ENCODE measurements at regions not wholly inside any gene's neighbourhood (a gene's known extent, or its start where the extent isn't known, plus 50 kb on each side); places are given as distances from the start of the nearest gene placed in this dataset.

DNA sequence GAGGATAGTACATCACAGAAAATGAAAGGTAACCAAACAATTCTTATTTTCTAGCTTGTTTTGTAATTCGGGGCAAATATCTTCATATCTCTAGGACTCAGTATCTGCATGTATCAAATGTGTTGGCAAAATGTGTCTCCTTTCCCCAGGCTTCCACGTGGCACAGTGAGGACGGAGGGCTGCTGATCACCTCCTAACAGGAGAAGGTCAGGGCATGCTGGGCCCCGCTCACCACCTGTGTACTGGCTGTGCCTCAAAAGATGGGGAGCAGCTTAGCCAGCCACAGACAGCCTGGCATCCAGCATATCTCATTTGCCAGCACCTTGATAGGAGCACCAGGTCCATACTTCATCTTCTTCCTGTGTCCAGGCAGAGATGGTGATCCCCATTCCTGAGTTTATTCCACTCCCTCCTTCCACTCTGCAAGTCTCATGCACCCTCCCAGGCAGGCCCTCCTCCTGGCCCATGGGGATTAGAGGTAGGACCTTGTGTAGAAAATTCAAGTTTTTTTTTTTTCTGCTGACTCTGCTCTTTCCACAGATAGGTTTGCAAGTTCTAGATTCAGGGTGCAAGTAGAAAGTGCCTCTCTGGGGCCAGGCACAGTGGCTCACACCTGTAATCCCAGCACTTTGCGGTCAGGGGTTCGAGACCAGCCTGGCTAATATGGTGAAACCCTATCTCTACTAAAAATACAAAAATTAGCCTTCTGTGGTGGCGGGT is 1639.0 kb upstream of the SLC10A2 start:
- TF ChIP-seq ZNF274 (IDR thresholded peaks at IDR 0.05; ENCODE audit: low read depth, low read length): no peak
- H3K4me3 ChIP-seq (ENCODE audit: low read length): no peak overlapping the region

DNA sequence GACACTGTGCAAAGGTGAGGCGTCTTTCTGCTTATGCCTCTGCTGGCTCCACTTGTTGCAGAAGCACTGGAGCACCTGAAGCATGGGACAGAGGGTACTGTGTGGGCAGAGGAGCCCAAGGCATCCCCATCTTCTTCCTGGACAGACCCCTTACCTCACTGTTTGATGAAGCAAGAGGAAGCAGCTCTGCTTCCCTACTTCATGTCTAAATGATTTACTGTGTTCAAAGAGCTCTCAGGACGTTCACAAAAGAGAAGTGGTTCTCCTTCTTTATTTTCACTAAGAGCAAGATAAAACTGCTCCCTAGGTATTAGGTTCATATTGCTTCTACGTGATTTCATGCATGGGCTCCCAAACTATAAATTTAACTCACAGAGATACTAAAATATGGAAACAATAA is 1635.4 kb upstream of the SLC10A2 start:
- H3K4me3 ChIP-seq (ENCODE audit: low read length): no peak overlapping the region
- TF ChIP-seq ZNF274 (IDR thresholded peaks at IDR 0.05; ENCODE audit: low read depth, low read length): no peak

DNA sequence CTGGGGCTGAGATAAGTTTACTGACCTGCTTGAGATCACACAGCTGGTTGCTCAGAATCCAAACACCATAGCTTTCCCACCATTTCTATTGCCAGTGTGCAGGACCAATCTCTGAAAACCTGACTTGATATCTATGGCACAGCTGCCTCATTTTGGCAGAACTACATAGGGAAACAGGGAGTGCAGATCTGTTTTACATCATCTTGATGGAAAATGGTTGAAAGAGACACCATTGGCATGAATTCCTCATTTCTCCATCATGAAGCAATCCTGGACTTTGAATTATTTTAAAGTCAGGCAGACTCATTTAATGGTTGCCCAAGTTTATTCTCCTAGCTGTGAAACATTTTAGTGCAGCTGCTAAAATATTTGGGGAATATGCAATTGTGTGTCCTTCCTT is 1628.2 kb upstream of the SLC10A2 start:
- H3K4me3 ChIP-seq (ENCODE audit: low read length): no peak overlapping the region

DNA sequence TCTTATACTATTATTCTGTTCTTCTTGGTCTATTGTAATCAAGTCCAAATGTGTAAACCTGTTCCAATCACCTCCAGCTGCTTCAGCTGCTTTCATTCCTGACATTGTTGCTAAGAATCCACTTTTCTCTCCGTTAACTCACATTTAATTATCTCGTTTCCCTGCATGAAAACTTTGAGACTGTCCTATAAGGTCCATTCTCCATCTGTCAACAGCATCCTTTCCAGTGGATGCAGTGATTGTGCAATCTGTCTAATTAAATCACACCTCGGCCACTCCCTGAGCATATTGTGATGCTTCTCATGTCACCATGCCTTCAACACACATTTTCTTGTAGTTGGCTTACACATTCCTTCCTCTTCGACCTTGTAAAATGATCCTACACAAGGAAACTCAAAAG is 1626.9 kb upstream of the SLC10A2 start:
- no peak overlapping the region for H3K4me3 ChIP-seq (ENCODE audit: low read length)
- no peak for TF ChIP-seq ZNF274 (IDR thresholded peaks at IDR 0.05; ENCODE audit: low read depth, low read length)

More for the DNA sequence above, 1628.2 kb upstream of the SLC10A2 start:
- no peak for TF ChIP-seq ZNF274 (IDR thresholded peaks at IDR 0.05; ENCODE audit: low read depth, low read length)

DNA sequence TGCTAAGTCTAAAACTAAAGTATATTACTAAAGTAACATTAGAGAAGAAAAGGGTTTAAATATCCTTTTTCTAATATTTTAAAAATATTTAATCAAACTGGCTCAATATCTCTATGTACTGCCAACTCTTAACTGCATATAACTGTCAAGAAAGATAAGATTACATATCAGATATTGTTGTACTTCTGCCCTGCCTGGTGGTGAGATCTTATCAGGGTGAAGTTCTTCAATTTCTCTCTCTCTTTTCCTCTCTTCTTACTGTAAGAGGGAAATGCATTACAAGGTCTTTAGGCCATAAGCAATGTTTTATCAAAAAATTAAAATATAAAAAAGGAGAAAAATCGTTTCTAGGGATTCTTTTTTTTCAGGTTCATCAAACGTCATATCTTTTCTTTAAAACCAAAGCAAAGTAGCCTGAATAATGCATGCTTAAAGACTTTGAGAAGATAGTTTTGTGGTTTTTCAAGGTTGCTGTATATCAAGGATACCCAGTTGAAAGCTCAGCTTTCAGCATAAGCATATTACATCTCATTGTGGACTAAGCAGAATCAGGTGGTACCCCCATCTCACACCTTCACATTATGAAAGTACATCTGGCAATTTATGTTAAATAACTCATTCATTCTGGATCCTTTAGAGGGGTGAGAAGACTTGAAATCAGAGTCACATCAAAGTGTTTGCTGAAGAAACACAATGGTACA is 1625.7 kb upstream of the SLC10A2 start:
- H3K4me3 ChIP-seq (ENCODE audit: low read length): no peak overlapping the region
- TF ChIP-seq ZNF274 (IDR thresholded peaks at IDR 0.05; ENCODE audit: low read depth, low read length): no peak

DNA sequence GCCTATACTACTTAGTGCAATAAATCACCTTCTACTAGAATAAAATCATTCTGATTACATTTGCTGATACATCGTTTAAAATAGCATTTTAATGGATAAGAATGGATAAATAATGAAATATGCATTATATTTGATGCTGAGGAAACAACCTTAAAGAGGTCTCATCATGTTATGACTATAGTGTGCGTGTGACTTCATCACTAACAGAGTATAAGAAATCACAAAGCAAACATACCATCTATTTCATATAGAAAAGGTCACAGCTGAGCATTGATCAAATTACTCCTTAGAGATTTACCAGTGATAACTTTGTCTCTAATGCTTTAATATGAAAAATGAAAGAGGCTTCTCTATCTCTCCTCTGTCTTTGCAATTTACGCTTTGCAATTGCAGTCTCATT is 1620.3 kb upstream of the SLC10A2 start:
- H3K4me3 ChIP-seq (ENCODE audit: low read length): no peak overlapping the region
- no peak for TF ChIP-seq ZNF274 (IDR thresholded peaks at IDR 0.05; ENCODE audit: low read depth, low read length)

DNA sequence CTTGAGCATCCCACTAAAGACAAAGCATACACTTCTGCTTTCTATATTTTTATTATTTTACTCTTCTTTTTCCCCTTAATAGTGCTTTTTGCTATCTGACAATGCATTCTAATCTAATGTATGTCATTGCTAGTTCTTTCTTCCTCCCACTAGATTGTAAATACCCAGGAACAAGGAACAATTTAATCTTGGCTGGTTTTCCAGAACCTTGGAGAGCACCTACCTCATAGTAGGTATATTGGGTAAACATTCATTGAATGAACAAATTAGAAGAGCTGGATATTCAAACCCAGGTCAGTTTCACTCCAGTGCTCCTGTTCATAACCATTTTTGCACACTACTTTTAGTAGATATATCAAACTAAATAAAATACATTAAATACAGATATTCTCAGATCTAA is 1617.6 kb upstream of the SLC10A2 start:
- TF ChIP-seq ZNF274 (IDR thresholded peaks at IDR 0.05; ENCODE audit: low read depth, low read length): no peak
- no peak overlapping the region for H3K4me3 ChIP-seq (ENCODE audit: low read length)

DNA sequence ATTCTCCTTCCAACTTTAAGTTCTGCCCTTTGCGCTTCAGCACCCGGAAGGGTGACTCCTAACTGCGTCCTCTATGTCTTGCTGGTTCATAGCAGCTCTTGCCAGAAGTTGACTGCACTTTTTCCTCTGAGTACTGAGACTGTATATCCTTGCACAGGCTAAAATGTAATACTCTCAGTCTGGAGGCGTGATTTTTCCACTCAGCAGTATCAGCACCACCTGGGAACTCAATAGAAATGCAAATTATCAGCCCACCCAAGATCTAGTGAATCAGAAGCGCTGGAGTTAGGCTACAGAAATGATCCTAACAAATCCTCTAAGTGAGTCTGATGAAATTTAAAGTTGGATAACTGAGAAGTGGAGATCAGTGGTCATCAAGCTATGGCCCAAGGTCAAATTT is 1611.9 kb upstream of the SLC10A2 start:
- no peak for TF ChIP-seq ZNF274 (IDR thresholded peaks at IDR 0.05; ENCODE audit: low read depth, low read length)
- H3K4me3 ChIP-seq (ENCODE audit: low read length): no peak overlapping the region

DNA sequence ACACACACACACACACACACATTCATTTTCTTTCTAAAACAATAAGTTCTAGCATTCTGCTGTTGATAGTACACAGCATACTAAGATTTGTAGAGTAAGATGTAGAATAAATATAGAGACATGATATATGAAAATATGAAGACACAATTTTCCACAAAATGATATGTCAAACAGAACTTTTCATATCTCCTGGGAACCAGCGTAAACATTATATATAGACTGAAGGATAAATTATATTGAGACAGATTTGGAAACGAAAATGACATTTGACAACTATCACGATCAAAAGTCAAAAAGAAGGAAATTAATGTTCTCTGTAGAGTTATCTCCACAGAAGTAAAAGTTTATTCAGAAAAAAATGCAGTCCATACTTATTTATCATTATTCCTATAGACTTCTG is 1605.7 kb upstream of the SLC10A2 start:
- no peak for TF ChIP-seq ZNF274 (IDR thresholded peaks at IDR 0.05; ENCODE audit: low read depth, low read length)
- H3K4me3 ChIP-seq (ENCODE audit: low read length): no peak overlapping the region

DNA sequence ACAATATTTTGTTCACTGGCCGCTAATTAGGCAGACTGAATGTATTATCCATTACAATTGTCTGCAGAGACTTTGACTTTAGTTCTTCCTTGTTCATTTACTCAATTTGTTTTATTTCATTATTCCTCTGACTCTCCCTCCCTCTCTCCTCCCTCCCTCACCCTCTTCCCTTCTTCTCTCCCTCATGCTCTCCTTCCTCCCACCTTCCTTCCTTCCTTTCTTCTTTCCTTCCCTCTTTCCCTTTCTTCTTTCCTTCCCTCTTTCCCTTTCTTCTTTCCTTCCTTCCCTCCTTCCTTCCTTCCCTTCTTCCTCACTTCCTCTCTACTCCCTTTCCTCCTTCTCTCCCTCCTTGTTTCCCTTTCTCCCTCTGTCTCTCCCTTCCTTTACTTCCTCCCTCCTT is 1591.0 kb upstream of the SLC10A2 start:
- no peak overlapping the region for H3K4me3 ChIP-seq (ENCODE audit: low read length)
- TF ChIP-seq ZNF274 (IDR thresholded peaks at IDR 0.05; ENCODE audit: low read depth, low read length): no peak

DNA sequence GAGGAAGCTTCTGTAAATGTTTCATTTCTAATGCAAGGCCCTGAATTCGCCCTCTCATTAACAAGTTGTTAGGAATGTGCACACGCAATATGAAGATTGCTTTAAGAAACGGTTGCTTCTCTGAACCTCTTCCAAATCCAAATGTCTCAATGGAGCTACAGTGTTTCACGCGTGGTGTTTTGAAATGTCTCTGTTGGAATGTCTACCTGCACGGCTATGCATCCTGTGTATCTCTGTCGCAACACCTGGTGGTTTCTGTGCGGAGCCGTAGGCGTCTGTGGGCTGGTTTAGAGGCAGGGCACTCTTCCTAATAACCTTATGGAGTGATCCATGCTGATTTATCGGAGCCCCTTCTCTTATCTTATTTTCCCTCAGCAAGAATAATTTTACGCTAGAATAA is 1584.2 kb upstream of the SLC10A2 start:
- H3K4me3 ChIP-seq (ENCODE audit: low read length): no peak overlapping the region
- no peak for TF ChIP-seq ZNF274 (IDR thresholded peaks at IDR 0.05; ENCODE audit: low read depth, low read length)

DNA sequence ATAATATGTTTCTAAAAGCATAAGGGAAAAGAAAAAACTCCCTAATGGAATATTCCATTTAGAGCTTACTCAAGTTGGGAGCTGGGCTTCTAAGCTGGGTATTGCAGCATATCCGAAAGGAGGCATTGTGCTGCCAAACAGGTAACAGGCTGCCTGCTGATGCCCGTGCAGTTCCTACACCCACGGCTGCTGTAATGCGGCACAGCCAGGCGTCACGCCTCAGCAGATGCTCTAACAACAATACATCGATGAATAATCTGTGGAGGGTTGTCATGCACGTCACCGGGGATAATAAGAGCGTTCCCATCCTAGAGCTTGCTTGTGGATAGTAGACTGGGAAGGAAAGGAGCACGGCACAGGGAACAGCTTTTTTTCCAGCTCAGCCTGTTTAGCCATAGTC is 1582.1 kb upstream of the SLC10A2 start:
- no peak overlapping the region for H3K4me3 ChIP-seq (ENCODE audit: low read length)
- TF ChIP-seq ZNF274 (IDR thresholded peaks at IDR 0.05; ENCODE audit: low read depth, low read length): no peak

DNA sequence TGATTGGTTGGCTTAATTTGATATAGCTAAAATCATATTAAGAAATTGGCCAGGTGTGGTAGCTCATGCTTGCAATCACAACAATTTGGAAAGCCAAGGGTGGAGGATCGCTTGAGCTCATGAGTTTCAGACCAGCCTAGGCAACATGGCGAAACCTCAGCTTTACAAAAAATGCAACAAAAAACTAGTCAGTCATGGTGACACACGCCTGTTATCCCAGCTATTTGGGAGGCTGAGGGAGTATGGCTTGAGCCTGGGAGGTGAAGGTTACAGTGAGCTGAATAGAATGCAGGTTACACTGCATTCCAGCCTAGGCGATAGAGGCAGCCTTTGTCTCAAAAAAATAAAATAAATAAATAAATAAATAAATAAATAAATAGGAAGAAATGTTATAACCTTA is 1579.6 kb upstream of the SLC10A2 start:
- no peak overlapping the region for H3K4me3 ChIP-seq (ENCODE audit: low read length)
- TF ChIP-seq ZNF274 (IDR thresholded peaks at IDR 0.05; ENCODE audit: low read depth, low read length): no peak

DNA sequence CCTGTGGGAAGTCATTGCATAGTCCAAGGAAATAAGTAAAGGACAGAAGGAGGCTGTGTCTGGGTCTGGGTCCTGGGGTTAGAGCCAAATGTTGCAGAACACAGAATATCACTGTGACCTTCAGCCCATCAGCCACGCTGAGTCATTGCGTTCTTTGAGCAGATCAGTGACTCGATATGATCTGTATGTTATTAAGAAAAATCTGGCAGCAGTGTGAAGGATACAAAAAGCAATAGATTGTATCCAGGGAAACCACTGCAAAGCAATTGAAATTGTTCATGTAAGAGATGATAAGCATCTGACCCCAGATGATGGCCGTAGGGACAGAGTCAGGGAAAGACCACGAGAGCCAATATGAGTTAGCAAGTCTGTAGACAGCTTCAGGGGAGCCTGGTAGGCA is 1575.1 kb upstream of the SLC10A2 start:
- no peak overlapping the region for H3K4me3 ChIP-seq (ENCODE audit: low read length)

DNA sequence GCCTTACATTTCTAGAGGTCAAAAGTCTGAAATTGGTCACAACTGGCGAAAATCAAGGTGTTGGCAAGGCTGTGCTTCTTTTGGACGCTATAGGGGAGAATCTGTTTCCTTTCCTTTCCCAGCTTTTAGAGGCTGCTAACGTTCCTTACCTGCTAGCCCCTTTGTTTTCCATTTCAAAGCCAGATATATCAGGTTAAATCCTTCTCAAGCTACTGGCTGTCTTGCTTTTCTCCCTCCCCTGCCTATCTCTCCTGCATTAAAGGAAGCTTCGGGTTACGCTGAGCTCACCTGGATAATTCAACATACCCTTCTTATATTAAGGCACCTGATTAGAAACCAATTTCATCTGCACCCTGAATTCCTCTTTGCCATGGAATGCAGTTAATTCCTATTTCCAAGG is 1569.7 kb upstream of the SLC10A2 start:
- no peak overlapping the region for H3K4me3 ChIP-seq (ENCODE audit: low read length)

More for the DNA sequence above, 1575.1 kb upstream of the SLC10A2 start:
- TF ChIP-seq ZNF274 (IDR thresholded peaks at IDR 0.05; ENCODE audit: low read depth, low read length): no peak

More for the DNA sequence above, 1569.7 kb upstream of the SLC10A2 start:
- TF ChIP-seq ZNF274 (IDR thresholded peaks at IDR 0.05; ENCODE audit: low read depth, low read length): no peak

Data from GM08714 (cell line).